DND-41 (cell line): ENCODE measurements at regions not wholly inside any gene's neighbourhood (a gene's known extent, or its start where the extent isn't known, plus 50 kb on each side); places are given as distances from the start of the nearest gene placed in this dataset.
A peak's percentile ranks its signal among the peaks of the same experiment; 100 is the strongest.

Source experiments
- ATAC-seq: fragments of 200-7000 bp; cut with Tn5 transposase; 3 replicates; pipeline ENCODE4 v1.9.1; 2021; ENCODE audit warnings: low read depth; ENCODE audit not compliant: insufficient read depth
- DNase-seq: peaks from one replicate; pipeline ENCODE4 v3.0.0-alpha.2; 2020
- H2AFZ ChIP-seq: 2 replicates; pipeline ENCODE4 v1.6.0; 2012; ENCODE audit warnings: low read depth, low read length
- H3K27ac ChIP-seq: 2 replicates; pipeline ENCODE4 v1.5.1; 2012; ENCODE audit warnings: low read length, inconsistent platforms
- H3K27me3 ChIP-seq: fragments of 200-600 bp; sonication (generic); 2 replicates; pipeline ENCODE4 v1.6.0; 2012; ENCODE audit warnings: low read length, mild to moderate bottlenecking, inconsistent platforms; ENCODE audit not compliant: insufficient read depth, poor library complexity
- H3K36me3 ChIP-seq: 2 replicates; pipeline ENCODE4 v1.5.1; 2012; ENCODE audit warnings: low read length, inconsistent platforms; ENCODE audit not compliant: insufficient read depth
- H3K4me1 ChIP-seq: 2 replicates; pipeline ENCODE4 v1.5.1; 2012; ENCODE audit warnings: mild to moderate bottlenecking, low read length; ENCODE audit not compliant: insufficient read depth
- H3K4me2 ChIP-seq: 2 replicates; pipeline ENCODE4 v1.6.0; 2012; ENCODE audit warnings: mild to moderate bottlenecking, moderate library complexity, low read length, inconsistent platforms; ENCODE audit not compliant: insufficient read depth
- H3K4me3 ChIP-seq, 2 experiments: fragments of 200-600 bp in 1 of 2; shearing (Covaris generic) in 1 of 2; 2 replicates each; pipeline ENCODE4 v1.5.1; 2012 to 2016; ENCODE audit warnings: inconsistent platforms in 2 of 2, low read length in 2 of 2, mild to moderate bottlenecking in 2 of 2, low read depth in 1 of 2, moderate library complexity in 1 of 2
- H3K79me2 ChIP-seq: 2 replicates; pipeline ENCODE4 v1.6.0; 2012; ENCODE audit warnings: low read length, inconsistent platforms; ENCODE audit not compliant: insufficient read depth
- H3K9ac ChIP-seq: 2 replicates; pipeline ENCODE4 v1.6.0; 2012; ENCODE audit warnings: low read depth, mild to moderate bottlenecking, inconsistent platforms, low read length, moderate library complexity
- H3K9me3 ChIP-seq: 2 replicates; pipeline ENCODE4 v1.5.1; 2012; ENCODE audit warnings: low read length, moderate library complexity, mild to moderate bottlenecking, inconsistent platforms; ENCODE audit not compliant: insufficient read depth, severe bottlenecking
- H4K20me1 ChIP-seq: 2 replicates; pipeline ENCODE4 v1.6.0; 2012; ENCODE audit warnings: low read length; ENCODE audit not compliant: insufficient read depth
- CTCF ChIP-seq: IDR thresholded peaks from 2 replicates; pipeline ENCODE4 v1.5.1; 2012; ENCODE audit warnings: borderline replicate concordance, low read length, moderate library complexity, mild to moderate bottlenecking; ENCODE audit not compliant: poor library complexity, severe bottlenecking; ENCODE audit errors: extremely low read depth
- EZH2 ChIP-seq: IDR thresholded peaks from 3 replicates; pipeline ENCODE4 v1.6.1; 2012; ENCODE audit warnings: borderline replicate concordance, low read depth, mild to moderate bottlenecking, moderate library complexity, low read length, inconsistent platforms; ENCODE audit not compliant: severe bottlenecking

- Histone ChIP-seq H3K27ac (no peak overlapping the region), H3K79me2 (no peaks in the 10 kb centered on the region), H3K4me3 (no peak overlapping the region), H3K4me2 (no peak overlapping the region), H3K4me1 (no peaks in the 10 kb centered on the region), H3K36me3 (no peaks in the 10 kb centered on the region), H3K9ac (no peak overlapping the region), H3K27me3 (no peaks in the 10 kb centered on the region), H4K20me1 (no peaks in the 10 kb centered on the region), H3K9me3 (no peaks in the 10 kb centered on the region), H2AFZ (no peak overlapping the region)
- DNase-seq: no peak
- TF ChIP-seq EZH2 (no peak), CTCF (no peak)
- ATAC-seq: no peak
Measured at GRCh38 chr17:14738652-14738988, 437.7 kb downstream of the HS3ST3B1 start.

- Histone ChIP-seq H3K27ac (no peak overlapping the region), H3K4me1 (no peaks in the 10 kb centered on the region), H4K20me1 (no peaks in the 10 kb centered on the region), H3K36me3 (no peaks in the 10 kb centered on the region), H2AFZ (no peak overlapping the region), H3K4me3 (no peak overlapping the region), H3K4me2 (no peak overlapping the region), H3K9me3 (no peaks in the 10 kb centered on the region), H3K79me2 (no peaks in the 10 kb centered on the region), H3K27me3 (no peaks in the 10 kb centered on the region), H3K9ac (no peak overlapping the region)
- DNase-seq (no peak), ATAC-seq (no peak)
- TF ChIP-seq CTCF (peak; percentile 6), EZH2 (no peak)
Measured at GRCh38 chr17:14737984-14738651, 437.2 kb downstream of the HS3ST3B1 start.

GRCh38 chr17:14736631-14737030 lies 435.8 kb downstream of the HS3ST3B1 start:
- no peaks in the 10 kb centered on the region for H3K79me2 ChIP-seq
- no peak for TF ChIP-seq CTCF
- TF ChIP-seq EZH2: no peak
- H4K20me1 ChIP-seq: no peaks in the 10 kb centered on the region
- DNase-seq (no peak), ATAC-seq (no peak)
- H3K9me3 ChIP-seq: no peaks in the 10 kb centered on the region
- no peaks in the 10 kb centered on the region for H3K4me1 ChIP-seq
- no peaks in the 10 kb centered on the region for H3K36me3 ChIP-seq
- no peak overlapping the region for H3K4me3 ChIP-seq
- no peaks in the 10 kb centered on the region for H3K27me3 ChIP-seq
- no peak overlapping the region for H3K9ac ChIP-seq
- H3K27ac ChIP-seq: no peak overlapping the region
- no peak overlapping the region for H2AFZ ChIP-seq
- no peak overlapping the region for H3K4me2 ChIP-seq
